Activated T-cell treated with anti-CD3 and anti-CD28 coated beads for 48 hours (primary cell): ENCODE measurements at regions not wholly inside any gene's neighbourhood (a gene's known extent, or its start where the extent isn't known, plus 50 kb on each side); places are given as distances from the start of the nearest gene placed in this dataset.
"Not testable (repeated sequence)": the region's sequence is repeated elsewhere in the genome, so short reads cannot be mapped to it uniquely, and the experiment has no call there.

Source experiments
- DNase-seq: peaks from one replicate; pipeline ENCODE4 v3.0.0-alpha.2; 2020; ENCODE audit warnings: low read depth

DNA sequence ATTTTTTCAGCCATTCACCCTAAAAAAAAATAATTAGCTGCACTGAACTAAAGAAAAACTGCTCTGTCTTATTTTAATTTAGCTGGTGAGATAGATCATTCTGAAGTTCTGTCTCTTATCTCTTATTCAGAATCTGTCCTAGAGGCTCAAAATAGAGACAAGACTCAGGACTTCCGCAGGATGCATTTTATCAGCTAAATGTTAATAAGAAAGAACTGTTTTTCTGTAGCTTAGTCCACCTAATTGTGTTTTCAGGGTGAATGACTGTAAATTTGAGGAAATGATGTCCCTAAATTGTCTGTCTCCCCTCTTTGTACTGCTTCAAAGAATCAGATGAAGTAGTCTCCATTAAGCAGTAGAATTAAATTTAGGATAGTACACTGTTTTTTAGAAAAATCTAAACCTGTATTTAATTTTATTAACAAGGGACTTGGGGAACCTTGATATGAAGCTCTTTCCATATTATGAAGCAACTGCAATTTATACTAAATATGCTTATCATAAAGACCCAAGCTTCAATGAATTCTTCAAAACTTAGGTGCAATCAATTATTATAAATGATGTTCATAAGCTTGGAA, 671.9 kb downstream of the RWDD3 start:
- DNase-seq, result no peak

DNA sequence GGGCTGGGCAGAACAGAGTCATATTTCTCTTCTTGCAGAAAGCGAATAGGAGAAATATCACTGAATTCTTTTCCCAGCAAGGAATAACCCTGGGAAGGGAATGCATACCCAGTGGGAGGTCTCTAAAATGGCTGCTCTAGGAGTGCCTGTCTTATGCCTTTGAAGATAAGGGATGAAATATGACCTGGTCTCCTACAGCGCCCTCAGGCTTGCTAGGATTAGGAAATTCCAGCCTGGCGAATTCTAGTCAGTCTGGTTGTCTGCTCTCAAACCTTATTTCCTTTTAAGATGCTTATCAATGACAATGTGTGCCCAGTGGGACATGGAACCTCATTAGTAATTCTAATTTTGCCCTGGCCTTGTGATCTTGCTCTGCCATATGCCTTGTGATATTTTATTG, 677.7 kb downstream of the RWDD3 start:
- not testable (repeated sequence) for DNase-seq

DNA sequence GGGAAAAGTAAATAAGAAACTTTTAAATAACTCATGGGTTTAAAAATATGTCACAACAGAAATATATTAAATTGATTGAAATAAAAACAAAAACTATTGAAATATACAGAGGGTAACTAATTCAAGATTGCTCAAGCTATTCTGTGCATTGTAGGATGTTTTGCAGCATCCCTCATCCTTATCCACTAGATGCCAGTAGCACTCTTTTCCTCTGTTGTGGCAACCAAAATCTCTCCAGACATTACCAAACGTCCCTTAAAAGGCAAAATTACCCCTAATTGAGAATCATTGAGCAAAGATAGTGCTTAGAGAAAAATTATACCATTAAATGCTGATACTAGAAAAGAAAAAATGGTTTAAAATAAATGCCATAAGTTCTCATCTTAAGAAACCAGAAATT, 682.6 kb downstream of the RWDD3 start:
- no peak for DNase-seq

DNA sequence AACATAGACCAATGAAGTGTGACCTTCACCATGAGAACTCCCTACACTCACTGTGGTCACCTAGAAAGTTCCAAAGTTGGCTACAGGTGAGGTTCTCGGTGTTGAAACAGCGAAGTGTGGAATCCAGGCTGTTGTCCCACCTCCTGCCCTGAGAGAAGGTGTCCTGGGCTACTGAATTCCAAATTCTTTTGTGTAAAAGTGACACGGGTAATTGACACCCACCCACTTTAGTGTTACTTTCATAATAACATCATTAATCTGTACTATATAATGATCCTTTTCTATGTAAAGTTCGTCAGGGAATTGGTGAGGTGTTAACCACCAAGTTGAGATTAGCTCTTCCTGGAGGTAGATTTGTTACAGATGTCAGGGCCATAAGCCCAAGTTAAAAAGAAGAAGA, 690.7 kb downstream of the RWDD3 start:
- no peak for DNase-seq

DNA sequence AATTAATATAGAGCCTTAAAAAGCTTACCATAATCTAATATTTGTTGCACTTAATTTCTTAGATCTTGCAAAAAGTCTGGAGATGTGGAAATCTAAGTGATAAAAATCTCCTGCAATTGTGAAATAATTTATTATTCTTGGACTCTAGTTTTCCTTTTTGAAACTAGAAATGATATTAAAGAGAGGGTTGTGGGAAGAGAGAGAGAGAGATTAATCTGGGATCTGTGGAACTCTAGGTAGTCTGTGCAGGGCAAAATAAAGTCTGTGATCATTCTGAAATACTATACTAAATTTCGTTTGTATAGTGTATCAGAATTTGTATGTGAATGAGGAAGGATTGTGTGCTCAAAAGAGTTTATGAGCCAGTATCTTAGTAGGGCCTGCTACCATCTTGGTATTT, 692.3 kb downstream of the RWDD3 start:
- no peak for DNase-seq

DNA sequence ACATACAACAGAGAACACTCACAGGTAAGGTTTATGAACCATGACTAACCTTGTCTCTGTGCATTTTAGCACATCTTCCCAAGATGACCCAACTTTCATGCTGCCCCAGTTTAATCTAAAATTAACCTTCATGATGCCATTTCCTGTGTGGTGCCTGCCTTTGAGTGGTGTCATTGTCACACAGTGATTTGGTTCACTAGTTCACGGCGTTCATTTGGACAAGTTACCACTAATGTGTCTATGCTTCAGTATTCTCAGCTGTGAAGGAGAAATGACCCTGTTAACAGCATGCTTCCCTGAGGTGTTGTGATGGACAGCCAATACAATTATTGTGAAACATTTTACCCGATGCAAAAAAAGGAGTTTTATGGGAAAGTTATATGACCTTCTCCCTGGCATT, 693.1 kb downstream of the RWDD3 start:
- DNase-seq, result no peak

DNA sequence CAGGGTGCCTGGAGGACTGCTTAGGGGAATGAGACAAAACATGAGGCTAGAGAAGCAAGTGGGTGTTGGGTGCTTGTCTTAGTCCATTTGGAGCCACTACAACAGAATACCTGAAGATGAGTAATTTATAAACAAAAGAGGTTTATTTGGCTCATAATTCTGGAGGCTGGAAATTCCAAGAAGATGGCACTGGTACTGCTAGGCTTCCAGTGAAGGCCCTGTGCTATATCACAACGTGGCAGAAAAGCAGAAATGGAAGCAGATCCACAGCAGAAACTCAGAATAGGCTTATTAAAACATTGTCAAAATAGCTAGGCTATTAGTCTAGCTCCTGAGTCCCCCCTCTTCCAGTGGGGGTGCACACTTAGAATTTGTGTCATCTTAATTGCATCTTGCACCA, 701.7 kb downstream of the RWDD3 start:
- no peak for DNase-seq

DNA sequence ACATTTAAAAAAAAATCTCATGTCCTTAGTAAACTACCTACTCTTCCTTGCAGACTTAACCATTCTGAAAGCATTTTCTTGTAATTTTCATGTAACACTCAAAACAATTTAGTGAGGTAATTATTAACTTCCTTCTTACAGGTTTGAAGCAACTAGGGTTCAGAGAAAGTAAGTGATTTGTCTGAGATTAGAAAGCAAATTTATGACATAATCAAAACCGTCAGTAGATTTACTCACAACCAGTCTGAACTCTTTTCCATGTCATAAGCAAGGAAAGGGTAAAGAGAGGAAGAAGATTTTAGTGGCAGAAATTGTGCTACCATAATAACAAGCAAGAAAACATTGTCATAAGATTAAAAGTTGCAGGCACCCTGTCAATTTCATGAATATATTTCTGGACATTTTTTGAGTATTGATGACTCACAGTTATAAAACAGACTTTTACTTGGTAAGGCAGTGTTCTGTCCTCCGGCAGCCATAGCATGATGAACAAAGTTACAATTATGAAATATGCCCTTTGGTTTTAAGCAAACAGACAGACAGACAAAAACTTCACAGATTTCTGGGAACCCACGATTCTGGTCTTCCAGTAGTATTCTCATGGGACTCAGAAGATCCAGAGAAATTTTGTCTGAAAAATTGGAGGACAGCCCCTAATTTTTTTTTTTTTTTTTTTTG, 707.2 kb downstream of the RWDD3 start:
- no peak for DNase-seq

DNA sequence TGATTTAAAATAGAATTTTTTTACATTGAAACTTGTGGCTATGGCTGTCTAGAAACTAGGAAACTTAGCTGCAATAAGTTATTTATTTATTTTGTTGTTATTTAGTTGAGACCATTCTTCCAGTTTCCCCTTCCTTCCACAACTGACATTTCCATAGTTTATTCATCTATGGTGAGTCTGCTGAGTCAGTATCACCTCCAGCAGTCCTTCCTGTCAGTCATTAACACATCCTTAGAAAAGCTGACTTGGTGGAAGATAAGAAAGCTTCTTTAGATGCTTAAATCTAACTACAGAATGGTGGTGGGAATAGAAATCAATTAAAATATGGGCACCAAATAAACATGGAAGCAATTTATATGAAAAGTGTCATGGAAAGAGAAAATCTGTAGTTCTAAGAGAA, 714.0 kb downstream of the RWDD3 start:
- no peak for DNase-seq

DNA sequence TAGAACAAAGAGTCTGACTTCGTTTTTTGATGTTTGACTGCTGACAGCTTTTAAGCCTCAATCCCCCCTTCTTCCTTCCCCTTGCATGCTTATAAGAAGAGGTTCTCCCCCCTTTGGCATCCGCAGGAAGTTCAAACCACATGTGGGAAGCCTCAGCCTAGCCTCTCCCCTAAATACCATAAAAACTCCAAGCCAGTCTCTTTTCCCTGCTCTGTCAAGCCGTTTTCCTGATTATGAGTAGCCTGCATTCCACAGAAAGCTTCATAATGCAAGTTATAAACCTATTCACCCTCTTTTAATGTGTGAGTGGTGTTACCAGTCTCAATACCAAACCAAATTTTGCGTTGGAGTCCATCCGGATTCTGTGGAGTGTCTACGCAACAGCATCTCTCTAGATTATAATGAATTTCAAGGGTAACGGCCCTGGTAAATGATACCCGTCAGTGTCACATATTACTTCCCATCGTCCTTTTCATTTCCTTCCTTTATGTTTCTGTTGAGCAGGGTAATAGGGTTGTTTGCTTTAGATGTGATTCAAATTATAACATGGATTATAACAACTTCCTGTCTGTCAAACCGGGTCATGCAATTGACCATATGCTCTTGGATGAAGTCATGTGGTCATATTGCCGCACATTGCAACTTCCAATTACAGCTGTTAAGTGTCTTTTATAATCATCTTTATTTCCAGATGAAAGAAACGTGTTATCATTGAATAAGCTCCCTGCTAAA, 717.5 kb downstream of the RWDD3 start:
- DNase-seq, result no peak

DNA sequence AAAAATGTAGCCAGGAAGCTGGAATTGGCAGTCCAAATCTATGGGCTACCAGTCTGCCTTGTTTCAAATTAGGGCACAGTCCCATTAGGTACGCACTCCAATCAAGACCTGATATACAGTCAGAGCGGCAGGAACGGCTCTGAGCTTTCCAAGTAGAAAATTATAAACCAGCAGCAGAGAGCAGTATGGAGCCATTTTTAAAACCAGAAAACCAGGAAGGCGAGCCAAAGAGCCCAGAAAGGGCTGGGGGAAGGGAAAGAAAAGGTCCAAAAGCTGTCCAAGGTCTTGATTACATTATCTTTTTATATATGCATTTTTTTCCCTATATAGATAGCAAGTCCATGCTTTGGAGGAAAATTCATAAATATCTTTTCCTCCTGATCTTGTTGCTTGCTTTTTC, 719.0 kb downstream of the RWDD3 start:
- DNase-seq, result no peak

DNA sequence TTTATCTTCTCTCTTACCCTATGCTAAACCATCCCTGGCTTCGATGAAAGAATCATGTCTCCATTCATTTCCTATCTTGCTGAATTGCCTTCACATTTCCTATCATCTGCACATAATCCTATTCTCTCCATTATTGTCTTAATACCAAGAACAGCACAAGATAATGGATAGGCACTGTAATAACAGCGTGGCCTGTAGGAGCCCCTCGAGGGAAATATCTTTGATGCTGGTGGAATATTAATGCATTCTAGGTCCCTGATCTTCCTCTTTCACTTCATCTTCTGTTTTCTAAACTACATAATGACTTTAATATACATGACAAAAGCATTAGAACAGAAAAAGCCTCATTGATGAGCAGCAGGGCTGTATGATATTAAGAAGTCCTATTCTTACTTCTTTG, 720.6 kb downstream of the RWDD3 start:
- no peak for DNase-seq

DNA sequence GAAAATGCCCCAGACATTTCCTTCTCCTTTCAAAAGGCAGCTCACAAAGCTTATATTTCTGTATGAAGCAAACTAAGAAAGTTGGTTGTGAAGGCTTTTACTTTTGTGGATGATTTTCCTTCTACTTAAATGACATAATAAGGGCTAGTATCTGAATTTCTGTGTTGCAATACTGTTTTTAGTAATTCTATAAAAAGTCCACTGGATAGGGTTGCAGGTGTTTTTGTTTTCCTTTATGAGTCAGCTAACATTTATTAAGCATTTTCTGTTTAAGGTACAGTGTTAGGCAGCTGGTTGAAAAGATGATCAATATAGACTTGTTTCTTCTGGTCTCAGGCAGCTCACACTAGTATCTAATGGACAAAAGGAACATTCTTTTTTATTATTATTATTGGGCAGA, 722.2 kb downstream of the RWDD3 start:
- no peak for DNase-seq

DNA sequence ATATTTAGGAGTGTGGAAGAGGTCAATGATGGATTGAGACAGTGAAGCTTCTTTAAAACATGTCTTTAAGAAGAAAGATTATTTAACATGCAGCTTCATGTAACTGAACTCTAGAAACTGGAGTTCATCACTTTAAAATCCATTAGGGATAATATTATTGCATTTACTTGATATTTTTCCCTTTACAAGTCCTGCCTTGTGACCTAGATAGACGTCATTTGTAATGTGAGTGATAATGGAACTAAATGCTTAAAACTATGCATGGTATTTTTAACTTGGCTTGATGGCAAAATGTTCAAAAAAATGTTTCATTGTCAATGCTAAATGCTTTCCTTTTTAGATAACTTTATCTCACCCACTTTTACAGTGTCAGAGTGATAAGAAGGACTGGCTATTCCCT, 723.7 kb downstream of the RWDD3 start:
- no peak for DNase-seq

DNA sequence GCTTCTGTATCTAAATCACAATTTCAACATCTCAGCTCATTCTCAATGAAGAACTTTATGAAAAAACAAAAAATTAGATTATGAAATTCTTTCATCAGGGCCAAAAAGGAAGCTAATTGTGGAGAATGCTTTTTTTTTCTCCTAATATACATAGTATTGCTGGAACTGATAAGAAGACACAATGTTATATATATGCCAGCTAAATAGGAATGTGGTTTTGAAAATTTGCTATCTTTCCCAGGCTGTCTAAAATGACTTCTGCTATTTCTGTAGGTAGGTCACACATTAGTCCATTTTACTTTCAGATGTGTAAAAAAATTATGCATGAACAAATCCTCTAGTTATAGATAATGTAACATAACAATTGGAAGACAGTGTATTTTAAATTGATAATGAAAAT, 732.9 kb downstream of the RWDD3 start:
- DNase-seq, result no peak

DNA sequence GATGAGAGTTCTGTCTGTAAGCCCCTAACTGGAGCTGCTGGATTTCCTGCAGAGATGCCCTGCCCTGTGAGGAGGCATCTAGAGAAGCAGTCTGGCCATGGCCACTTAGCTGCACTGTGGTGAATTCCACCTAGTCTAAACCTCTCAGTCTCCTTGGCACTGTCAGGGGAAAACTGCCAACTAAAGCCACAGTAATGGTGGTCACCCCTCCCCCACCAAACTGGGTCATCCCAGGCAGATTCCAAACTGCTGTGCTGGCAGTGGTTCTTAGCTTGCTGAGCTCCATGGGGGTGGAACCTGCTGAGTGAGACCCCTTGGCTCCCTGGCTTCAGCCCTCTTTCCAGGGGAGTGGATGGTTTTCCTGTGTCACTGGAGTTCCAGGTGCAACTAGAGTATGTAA, 740.6 kb downstream of the RWDD3 start:
- DNase-seq, result no peak

DNA sequence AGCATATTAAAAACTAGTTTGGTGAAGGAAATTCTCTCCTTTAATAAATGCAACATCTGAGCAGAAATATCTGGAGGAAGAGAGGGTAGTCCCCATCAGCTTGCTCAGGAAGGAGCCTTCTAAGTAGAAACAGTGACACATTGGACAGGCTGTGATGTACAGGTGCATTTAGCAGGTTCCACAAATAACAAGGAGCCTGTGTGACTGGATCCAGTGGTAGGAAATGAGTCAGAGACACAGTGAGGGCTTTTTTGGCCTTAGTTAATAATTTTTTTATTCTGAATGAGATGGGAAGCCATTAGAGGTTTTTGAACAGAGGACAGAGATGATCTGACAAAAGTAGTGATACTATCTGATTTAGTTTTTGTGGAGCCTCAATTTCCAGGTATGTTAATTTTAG, 738.9 kb upstream of the PTBP2 start:
- no peak for DNase-seq

DNA sequence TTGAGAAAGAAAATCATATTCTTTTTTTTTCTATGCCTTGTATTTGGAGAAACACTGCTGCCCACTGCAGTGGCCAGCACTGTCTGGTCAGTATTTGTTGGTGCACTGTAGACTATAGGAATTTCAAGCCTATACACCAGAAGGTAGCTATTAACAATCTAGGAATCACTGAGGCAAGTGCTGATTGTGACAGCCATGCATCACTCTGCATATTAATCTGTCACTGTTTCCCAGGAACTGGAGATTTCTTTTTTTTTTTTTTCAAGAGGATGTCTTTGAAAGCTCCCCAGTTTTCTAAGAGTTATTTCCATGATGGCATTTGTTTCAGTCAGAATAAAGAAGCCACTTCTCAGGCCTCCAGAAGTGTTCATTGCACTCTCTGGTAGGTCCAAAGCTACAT, 737.8 kb upstream of the PTBP2 start:
- no peak for DNase-seq

DNA sequence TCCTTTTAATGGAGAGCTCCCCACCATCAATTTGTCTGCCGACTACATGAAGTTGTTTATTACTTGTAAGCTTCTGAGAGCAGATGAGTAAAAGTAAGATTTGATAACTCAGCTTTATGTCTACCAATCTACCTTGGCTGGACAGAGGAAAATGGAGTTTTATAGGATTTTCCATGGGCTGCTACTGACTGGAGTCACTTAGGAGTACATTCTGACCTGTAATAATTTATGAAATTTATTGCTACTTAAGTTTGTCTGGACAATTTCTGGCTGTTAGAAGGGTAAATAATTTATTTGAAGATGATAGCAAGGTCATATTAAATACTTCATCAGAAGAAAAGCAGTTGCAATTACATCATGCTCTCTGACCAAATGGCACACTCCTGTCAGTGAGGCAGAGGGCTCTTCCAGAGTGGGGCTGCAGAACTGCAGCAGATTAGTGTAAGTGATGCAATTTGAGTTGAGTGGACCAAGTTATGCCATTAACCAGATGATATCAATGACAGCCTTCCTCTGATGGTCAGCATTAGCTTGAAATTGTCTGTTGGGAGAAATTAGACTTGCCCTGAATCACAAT, 736.7 kb upstream of the PTBP2 start:
- DNase-seq, result no peak

DNA sequence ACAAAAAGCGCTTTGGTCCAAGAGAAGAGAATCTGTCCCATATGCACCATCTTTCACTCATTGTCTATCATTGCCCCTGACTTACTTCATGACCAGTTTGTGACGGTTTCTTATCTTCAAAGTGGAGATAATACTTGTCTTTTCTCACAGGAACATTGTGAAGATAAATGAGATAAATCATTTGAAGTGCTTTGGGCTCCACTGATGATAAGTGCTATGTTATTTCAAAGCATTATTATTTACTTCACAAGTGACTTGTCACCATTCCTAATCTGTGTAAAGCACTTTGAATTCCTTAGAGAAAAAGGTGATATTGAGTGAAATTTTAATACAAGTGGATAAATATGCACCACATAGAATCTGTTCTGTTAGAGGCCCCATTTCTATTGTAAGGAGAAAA, 731.6 kb upstream of the PTBP2 start:
- DNase-seq, result no peak

DNA sequence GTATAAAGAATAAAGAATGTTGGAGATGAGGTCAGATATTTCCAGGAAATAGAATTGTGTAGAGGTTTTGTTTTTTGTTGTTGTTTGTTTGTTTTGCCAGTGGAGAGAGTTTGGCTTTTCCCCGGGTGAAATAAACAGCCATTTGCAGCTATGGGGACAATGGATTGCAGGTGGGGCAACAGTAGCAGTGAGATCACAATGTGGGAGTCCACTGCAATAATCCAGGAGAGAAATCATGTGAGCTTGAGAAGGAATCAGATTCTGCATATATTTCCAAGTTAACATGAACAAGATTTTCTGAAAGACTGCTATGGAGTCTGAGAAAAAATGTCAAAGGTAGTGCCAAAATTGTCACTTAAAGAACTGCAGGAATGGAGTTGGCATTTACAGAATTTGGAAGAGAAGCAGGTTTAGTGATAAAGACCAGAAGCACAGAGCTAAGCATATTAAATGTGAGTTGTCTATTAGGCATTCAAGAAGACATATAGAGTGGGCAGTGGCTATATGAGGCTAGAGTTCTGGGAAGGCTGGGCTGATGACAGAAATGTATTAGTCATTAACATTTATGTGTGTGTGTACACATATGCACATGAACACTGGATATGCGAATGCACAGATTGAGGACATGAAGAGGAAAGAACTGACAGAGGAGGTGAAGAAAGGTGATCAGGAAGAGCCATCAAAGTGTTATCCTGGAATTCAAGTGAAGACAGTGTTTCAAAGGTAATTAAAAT, 729.6 kb upstream of the PTBP2 start:
- DNase-seq, result no peak

DNA sequence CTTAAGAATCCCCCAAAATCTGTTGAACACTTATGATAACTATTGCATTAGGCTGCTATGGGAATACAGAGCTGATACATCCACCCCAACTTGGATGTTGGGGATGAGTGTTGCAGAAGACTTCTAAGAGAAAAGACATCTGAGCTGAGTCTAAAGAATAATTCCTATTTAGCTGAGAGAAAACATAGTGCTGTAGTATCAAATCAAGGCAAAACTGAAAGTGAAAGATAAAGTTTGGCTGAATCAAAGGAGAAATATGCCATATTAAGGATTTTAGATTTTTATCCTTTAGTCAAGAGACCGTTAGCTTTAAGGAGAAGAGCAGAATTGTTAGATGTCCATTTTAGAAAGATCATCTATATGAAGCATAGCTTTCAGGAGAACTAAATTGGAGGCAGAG, 726.9 kb upstream of the PTBP2 start:
- no peak for DNase-seq

DNA sequence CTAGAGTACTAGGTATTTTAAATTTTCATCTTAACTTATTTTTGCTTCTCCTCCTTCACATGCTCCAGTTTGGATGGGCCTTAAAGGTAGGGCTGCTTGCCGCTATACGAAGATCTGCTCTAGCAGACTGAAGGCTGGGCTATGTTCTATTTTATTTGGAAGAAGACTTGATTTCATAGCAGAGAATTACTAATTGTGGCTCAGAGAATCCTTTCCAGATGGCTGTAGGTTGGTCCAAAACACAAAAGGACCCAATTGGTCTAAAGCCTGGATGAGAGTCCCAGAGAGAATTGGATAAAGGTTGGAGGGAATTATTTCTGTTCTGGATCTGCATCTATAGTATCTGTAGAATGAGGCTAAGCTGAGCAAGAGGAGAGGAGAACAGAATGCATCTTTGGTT, 719.4 kb upstream of the PTBP2 start:
- DNase-seq, result no peak
